HG03558 (cell line): ENCODE measurements at regions not wholly inside any gene's neighbourhood (a gene's known extent, or its start where the extent isn't known, plus 50 kb on each side); places are given as distances from the start of the nearest gene placed in this dataset.
"Not testable (repeated sequence)": the region's sequence is repeated elsewhere in the genome, so short reads cannot be mapped to it uniquely, and the experiment has no call there.

Experiments
- ATAC-seq: cut with Tn5 transposase; IDR thresholded peaks from one replicate; pipeline ENCODE4 v1.9.1; 2021; ENCODE audit warnings: moderate number of reproducible peaks; ENCODE audit not compliant: unreplicated experiment; ENCODE audit errors: extremely low read depth

DNA sequence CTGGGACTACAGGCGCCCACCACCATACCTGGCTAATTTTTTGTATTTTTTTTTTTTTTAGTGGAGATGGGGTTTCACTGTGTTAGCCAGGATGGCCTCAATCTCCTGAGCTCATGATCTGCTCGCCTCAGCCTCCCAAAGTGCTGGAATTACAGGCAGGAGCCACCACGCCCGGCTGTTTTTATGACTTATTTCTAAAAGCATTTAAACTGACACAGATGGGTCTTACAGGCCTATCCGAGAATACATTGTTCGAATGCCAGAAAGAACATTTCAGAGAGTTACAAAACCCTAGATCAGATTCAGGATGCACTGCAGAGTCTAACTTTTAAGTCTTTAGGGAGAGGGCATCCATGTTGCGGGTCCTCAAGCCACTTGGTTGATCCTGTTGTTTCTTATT, 234.7 kb upstream of the MAF start:
- no peak for ATAC-seq

DNA sequence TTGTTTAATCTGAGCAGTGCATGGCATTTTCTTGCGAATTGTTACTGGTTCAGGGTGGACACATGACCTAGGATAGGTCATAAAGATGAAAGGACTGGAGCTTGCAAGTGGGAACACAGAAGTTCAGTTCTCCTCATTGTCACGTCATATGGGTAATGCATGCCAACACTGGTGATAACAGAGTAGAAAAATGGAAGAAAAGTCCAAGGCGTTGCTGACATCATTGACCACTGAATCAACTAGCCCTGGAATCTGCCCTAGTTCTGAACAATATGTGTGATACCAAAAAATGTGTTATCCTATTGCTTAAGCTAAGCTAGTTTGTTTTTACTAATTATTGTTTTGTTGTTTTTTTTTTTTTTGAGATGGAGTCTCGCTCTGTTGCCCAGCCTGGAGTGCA, 234.2 kb upstream of the MAF start:
- no peak for ATAC-seq

DNA sequence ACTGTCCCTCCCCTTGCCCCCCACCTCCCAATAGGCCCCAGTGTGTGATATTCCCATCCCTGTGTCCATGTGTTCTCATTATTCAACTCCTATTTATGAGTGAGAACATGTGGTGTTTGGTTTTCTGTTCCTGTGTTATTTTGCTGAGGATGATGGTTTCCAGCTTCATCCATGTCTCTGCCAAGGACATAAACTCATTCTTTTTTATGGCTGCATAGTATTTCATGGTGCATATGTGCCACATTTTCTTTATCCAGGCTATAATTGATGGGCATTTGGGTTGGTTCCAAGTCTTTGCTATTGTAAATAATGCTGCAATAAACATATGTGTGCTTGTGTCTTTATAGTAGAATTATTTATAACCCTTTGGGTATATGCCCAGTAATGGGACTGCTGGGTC, 233.5 kb upstream of the MAF start:
- ATAC-seq: not testable (repeated sequence)

DNA sequence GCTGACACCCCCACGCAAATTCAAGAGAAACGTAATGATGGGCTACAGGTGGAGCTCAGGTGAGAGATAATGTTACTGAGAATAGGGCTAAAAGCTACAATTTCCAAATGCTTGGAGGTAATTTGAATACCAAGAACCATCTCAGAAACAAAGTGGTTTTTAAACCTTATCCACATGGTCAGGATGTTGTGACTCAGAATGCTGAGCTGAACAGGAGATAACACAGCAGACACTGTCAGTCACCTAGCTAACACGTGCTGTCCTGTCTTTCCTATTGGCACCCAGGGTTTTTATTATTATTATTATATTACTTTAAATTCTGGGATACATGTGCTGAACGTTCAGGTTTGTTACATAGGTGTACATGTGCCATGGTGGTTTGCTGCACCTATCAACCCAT, 233.0 kb upstream of the MAF start:
- ATAC-seq: no peak

DNA sequence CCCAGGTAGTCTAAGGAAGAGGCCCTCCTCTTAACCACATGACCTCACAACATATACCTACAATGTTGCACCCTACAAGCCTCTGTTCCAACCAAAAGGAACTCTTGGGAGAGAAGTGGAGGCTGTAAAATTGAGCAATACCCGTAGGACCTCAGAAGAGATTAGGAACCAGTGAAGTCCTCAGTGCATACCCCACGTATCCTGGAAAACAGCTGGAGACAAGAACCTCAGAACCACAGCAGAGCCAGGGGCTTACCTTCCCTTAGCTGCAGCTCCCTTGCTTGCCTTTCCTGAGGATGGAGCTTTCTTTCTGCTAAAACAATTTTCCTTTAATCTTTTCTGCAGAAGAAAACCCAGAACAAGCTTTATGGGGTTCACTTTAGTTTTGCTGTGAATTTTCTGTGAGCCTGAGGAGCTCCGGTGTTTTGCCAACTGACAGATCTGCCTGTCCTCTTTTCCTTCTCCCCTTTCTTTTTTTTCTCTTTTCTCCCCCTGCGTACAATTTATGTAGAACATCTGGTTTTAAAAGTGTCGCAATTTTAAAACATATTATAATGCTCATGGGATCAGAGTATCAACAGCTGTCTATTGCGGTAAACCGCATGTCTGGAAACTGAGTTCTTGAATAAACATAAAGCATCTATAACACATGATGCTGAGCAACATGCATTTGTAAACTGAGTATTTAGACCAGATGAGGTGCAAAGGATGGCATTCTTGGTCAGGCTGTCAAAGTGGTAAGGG, 226.4 kb upstream of the MAF start:
- no peak for ATAC-seq

DNA sequence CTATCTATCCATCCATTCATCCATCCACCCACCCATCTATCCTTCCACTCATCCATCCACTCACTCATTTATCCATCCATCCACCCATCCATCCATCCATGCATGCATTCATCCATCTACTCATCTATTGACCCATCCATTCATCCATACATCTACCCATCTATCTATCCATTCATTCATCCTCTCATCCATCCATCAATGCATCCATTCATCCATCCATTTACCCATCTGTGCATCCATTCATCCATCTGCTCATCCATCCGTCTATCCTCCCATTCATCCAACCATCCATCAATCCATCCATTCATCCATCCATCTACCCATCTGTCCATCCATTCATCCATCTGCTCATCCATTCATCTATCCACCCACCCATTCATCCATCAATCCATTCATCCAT, 224.5 kb upstream of the MAF start:
- ATAC-seq: no peak

DNA sequence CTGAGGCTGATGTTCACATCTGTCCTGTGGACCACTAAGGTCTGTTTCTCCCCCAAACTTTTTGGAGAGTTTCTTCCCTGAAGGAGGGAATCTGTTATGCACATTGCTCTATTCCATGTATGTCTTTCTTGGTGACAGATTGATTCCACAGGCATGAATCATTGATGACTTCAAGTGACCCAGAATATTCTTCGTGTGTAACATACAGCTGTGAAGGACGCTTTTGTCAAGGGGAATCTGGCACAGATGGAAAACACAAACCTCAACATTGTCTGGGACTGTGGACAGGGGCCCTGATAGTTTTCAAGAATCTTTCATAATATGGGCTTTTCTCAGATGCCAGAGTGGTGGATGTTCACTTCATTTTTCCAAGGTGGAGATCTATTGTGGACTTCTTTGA, 223.1 kb upstream of the MAF start:
- ATAC-seq: no peak

DNA sequence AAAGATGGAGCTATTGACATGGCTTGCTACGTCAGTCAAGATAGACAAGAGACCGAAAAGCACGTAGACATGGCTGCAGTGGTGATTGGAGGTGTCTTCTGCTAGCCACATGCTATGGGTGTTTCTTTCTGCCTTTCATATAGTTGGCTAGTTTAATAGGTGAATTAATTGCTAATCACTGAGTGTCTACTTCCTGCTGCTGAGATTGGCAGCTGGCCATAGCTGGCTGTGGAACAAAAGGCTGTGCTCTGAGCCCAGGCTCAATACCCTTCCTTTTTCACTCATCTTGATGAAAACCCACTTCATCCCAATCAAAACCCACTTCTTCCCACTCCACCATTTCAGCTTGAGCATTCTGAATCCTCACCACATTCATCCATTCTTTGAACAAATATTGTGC, 221.4 kb upstream of the MAF start:
- no peak for ATAC-seq

DNA sequence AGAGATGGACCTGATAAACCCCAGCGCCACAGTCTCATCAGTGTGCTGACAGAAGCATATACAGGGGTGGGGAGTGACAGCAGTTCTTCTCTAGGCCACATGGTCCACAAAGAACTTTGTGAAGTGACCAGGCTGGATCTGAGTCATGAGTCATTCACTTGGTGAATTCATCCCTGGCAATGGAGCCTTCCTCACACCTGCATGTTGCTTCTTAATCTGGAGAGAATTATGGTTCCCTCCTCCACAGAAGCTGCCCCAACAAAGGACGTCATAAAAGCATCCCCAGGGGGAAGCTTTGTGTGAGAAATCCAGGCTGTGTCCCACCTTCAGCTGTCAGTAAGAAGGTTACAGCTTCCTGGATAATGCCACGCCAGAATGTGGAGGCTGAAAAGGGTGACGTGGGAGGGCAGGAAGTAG, 215.6 kb upstream of the MAF start:
- no peak for ATAC-seq

DNA sequence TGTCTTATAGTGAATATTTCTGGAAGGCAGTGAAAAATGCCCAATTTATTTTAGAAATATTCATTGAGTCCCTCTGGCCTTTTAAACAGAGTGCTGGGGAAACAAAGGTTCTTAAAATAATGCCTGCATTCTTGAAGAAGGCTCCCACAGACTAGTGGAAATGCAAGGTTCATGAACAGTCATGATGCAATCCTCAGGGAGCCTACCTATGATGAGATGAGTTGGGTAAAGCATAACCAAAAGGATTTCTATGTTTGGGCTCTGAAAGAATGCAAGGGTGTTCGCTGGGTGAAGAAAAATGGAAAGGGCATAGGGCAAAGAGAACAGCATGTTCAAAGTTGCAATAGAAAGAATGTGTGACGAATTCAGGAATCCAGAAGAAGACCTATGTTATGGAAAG, 214.5 kb upstream of the MAF start:
- ATAC-seq: no peak

DNA sequence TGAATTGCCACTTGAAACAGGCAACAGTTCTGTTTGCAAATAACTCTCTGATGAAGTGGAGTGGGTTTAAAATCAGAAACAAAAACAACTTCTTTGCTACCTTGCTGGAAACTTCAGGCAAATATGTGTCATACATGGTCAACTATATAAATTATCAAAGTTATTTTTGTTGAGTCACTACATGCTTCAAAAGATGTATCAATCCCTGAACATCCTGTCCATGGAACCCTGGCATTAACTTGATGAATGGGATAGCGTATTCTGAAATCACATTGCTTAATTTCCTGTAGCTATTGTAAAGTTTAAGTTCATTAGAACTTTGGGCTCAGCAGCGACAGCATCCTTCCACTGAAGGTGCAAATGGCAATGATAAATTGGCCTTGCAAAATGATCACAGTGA, 213.6 kb upstream of the MAF start:
- no peak for ATAC-seq

DNA sequence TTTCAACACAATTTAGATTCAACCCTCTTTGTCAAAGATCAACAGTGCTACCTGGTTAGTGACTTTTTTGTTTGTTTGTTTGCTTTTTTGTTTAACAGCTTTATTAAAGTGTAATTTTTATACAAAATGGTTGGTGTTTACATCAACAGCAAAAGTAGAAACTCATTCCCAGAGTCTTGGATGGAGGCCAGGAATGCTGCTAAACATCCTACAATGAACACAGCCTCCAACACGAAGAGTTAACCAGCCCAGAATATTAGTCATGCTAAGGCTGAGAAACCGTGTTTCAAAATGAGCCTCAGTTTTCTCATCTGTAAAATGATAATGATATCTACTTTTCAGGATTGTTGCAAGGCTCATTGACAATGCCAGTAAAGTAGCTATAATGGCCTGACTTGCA, 211.0 kb upstream of the MAF start:
- no peak for ATAC-seq

DNA sequence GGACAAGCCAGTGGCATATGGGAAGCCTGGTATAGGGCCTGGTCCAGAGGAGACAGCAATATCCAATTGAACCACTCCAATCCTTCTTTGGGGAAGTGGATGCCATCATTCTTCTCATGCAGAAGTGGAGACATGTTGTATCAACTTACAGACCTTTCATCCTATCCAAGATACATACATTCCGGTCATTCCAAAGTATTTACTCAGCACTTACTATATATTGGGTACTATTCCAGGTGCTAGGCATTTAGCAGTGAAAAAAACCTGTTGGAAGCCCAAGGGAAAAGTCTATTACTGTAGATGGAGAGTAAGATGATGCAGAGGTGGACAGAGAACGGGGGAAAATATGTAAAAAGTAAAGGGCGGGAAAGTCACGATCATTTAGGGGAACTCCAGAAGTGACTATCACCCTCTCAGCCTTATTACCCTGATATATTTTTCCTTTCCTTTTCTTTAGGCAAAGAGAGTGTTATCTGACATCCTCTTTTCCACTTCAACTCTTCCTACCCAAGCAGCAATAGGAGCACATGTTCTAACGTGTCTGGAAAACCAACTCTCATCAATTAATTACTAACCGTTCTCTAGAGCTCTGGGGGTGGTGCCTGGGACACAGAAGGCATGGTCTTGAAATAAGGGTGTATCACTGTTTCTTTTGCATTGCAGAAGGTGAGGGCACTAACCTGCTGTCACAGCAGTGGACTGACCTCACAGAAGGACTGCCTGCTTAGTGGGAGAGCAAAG, 210.1 kb upstream of the MAF start:
- ATAC-seq: no peak

DNA sequence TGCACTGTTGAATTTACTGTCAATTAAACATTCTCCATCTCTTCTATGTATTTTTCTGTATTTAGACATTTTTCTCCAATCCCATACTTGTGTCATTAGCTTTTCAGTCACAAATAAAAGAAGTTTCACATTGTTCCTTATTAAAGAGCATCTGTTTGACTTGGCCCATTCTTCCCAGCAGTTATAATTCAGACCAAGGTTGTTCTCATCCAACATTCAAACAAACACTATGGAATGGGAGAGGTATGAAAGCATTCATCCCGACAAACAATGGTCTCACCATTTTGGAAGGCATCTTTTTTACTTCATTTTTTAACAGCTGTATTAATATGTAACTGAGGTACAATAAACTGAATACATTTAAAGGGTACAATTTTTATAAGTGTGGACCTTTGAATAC, 208.8 kb upstream of the MAF start:
- ATAC-seq: no peak

DNA sequence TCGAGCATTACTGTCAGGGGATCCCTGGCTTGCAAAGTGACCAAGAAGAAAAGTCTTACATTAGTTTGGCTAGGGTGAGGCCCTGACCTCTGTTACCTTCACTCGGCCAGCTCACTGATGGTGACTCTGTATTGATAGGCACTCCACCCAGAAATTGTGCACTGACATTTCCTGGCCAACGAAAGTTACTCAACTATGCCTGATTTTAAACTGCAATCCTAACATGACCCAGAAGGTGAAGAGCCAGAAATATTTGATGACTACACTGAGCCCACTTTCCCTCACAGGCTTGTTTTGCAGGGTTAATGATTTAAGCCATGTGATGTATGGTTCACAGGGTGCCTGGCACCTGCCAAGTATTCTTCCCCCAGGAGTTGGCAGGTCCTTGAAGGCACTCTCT, 208.2 kb upstream of the MAF start:
- no peak for ATAC-seq

DNA sequence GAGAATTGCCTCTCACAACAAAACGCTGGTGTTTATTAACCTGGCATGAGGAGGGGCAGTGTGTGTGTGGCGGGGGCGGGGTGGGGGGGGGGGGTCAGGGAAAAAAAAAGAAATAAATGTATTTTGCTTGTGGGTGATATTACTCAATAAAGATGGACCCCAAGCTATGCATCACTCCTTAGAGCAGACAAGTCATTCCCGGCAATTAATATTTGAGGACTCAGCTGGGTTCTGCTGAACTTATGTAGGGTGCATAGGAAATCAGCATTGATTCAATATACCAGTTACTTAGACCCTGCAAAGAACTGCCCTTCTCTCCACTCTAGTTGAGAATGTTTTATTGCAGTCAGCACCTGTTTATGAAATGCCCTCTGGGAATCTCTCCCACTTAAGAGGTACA, 206.2 kb upstream of the MAF start:
- ATAC-seq: no peak

DNA sequence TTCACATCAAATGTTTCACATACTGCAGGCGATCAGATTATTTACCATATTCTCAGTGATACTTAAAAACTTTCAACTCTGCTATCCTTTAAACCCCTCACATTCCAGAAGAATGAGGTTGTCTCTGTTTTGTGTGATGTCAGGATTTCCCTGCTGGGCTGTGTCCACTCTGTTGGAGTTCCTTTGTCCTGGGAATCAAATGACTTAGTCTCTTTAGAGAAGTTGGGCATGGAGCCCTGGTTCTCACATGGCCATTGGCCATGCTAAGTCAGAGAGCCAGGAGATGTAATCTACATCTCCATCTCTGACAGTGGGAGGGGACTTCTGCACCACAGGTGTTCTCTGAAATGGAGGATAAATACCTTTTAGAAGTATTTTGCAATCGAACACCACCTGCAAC, 205.1 kb upstream of the MAF start:
- no peak for ATAC-seq

DNA sequence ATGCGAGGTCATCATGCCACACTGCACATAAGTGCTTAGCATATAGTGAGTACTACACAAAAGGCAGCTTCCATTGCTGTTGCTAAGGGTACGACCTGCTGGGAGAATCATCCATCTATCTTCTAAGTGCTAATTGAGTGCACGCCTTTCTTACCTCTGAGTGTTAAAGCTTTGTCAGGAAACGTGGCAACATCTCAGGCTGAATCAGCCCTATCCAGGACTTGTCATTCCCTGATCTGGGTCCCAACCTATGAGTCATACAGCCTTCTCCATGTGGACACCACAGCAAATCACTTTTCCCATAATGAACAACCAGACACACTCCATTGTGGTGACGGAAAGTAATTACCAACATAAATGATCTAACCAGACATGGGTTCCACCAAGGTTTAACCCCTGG, 201.1 kb upstream of the MAF start:
- ATAC-seq: no peak

DNA sequence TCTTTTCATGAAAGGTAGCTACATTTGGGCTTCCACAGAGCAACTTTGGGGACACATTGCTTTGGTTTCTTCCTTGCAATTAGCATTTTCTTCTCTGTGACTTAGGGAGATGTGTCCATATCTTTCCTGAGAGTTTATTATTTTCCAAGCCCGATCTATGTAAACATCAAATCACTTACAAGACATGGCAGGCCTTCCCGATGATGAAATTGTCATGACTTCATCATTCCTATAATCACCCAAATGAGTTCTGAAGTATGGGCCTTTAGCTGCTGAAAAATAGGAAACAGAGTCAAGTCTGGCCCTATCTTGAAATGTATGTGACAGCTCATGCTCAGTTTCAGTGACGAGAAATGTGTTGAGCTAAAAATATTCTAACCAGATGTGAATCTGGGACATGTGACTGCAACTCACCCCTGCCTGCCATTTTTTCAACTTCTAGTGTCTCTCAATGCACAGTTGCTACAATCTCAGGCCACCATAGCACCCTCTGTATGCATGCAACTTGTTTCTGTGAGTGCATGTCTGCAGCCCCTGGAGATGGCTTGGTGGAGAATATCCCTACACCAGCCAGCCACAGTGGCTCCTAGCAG, 199.6 kb upstream of the MAF start:
- no peak for ATAC-seq

DNA sequence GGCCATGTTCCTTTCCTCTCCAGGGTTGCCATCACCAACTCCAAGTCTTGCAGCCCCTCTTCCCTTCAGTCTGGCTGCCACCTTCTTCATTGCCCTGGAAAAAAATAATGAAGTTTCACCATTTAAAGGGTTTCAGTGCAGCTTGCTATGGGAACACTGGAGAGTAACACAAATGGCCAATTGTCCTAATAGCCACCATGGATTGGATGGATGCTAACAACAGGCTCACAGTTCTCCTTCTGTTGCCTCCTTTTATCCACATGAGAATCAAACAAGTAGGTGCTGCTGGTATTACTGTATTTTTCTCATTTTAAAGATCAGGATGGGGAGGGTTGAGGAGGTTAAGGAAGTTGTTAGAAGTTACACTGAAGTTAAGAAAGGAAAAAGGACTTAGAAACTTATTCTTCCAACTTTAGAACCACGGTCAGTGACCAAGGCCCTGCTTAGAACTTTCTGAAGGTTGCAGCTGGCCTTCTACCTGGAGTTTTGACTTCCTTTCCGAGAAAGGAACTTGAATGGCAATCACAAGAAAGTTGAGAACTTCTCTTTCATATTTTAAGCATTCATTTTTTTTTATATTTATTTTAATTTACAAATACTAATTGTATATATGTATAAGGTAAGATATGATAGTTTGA, 198.0 kb upstream of the MAF start:
- no peak for ATAC-seq

DNA sequence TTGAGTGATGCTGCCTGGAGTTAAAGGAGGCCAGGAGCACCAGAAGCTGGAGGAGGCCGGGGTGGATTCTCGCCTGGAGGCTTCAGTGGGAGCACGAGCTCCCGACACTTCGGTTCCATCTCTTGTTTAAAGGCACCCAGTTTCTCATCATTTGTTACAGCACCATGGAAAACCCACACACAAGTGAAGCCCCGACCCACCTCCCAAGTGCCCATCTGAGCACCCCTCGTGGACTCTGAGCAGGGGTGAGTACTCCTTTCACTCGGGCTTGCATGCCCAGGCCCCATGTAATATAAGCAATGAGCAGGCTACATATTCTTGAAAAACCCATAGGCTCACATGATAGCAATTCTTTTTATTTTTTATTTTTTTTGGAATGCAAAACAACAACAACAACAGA, 196.9 kb upstream of the MAF start:
- no peak for ATAC-seq
